HG03432 (cell line): ENCODE measurements at regions not wholly inside any gene's neighbourhood (a gene's known extent, or its start where the extent isn't known, plus 50 kb on each side); places are given as distances from the start of the nearest gene placed in this dataset.

ENCODE experiments used
- ATAC-seq: cut with Tn5 transposase; IDR thresholded peaks from one replicate; pipeline ENCODE4 v1.9.1; 2021; ENCODE audit warnings: mild to moderate bottlenecking, moderate library complexity; ENCODE audit not compliant: unreplicated experiment

DNA sequence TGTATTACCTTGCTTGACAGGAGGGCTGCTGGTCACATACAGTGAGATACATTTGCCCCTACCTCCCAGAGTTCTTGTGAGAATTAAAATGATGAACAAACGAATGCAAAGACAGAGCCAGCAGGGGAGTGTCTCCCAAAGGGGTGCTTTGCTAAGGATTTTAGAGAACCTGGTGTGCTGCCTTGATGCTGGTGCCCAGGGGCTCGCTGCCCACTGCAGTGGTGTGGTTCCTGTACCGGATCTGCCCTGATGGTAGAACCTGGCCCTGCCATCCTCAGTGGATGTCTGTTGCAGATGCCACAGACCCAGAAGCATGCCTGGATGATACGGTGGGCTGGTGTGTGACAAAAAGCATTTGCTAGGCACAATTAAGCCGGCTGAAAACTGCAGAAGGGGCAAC lies 414.8 kb upstream of the HS6ST1 start:
- ATAC-seq, result no peak

GRCh38 chr2:128734521-128735295 lies 416.0 kb upstream of the HS6ST1 start:
- peak; percentile 57 for ATAC-seq

- no peak for ATAC-seq
Measured at GRCh38 chr2:128735296-128735960, 416.8 kb upstream of the HS6ST1 start.

DNA sequence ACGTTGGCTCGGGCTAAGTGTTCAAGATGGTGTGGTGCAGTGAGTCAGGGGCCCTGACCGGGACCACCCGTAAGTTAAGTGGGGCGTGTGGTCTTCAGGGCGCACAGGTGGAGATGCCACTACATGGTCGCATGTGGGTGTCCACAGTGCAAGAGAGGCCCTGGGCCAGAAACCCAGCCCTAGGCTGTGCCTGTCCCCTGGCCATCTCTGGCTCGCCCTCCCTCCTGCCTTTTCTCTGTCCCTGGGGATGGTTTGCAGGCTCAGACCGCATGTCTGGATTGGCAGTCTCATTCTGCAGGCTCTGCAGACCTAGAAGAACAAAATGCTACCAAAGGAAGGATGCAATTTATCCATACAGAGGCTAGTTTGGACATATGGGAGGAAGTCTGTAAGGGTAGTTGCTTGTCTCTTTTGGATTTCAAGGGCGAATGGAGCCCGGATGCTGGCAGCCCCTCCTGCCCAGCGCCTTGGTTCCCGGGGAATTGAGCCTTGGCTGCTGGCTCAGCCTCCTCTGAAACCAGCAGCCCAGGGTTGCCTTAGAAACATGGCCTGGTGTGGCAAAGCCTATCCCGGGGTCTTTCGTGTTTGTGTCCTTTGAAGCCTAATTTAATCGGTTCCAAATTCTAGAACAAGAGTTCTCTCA lies 417.5 kb upstream of the HS6ST1 start:
- ATAC-seq, result no peak

DNA sequence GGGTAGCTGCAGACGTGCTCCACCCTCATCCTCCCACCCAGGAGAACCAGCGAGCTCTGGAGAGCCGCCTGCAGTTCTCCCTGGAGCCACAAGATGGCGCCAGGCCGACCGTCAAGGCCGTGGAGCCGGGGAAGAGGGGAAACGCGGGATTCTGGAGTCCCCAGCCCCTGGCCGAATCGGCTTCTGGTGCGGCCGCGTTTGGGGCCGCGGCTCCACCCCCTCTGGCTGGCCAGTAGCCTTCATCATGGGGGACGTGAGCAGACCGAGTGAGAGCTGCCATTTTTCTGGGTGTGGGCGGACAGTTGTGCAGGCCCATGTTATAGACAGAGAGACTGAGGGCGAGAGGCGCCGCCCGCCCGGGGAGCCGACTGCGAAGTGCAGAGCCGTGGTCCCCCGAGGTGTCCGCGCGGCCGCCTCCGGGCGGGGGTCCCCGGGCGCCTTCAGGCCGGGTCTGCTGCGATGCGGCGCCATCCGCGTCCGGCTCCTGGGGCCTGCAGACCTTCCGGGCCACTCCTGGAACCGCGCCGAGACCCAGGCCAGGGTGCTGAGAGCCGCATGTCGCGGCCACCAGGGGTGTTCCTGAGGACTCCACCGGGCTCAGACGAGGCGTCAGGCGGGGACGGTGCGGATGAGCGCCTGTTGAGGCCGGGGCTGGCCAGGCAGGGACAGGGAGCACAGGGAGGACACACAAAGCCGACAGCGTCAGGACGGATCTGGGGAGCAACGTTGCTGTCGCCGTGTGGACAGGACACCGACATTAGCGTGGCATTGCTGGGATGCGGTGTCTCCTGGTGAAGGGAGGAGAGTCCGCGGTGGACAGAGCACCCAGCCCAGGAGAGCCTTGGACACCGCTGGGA lies 418.2 kb upstream of the HS6ST1 start:
- peak; percentile 57 for ATAC-seq

GRCh38 chr2:128737546-128737826 lies 418.8 kb upstream of the HS6ST1 start:
- ATAC-seq, result no peak

DNA sequence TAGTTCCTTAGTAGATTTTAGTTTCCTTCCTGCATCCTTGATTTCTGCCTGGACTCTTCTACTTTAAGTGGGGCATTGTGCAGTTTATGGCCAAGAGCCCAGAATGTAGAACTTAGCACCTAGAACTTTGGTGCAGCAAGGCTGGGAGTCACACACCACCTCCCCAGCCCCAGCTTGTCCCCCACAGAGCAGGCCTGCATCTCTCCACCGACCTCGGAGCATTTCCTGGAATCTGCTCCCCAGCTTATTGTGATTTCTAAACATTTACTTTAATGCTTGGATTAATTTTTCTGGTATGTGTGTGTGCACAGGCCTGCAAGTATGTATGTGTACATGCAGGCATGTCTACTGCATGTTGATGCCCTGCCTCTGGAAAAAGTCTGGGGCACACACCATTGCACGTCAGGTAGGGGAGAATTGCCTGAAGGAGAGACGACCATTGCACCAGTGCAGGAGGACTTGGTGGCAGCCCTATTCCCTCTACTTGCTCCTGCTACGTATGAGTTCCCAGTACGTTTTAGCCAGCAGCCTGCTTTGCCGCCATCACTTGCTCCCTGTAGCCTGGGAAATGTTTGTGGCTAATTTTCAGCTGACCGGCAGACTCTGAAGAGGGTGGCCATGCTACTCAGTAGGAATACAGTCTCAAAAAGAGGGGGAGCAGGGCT lies 419.9 kb upstream of the HS6ST1 start:
- no peak for ATAC-seq

GRCh38 chr2:128742467-128742866 lies 423.8 kb upstream of the HS6ST1 start:
- no peak for ATAC-seq

DNA sequence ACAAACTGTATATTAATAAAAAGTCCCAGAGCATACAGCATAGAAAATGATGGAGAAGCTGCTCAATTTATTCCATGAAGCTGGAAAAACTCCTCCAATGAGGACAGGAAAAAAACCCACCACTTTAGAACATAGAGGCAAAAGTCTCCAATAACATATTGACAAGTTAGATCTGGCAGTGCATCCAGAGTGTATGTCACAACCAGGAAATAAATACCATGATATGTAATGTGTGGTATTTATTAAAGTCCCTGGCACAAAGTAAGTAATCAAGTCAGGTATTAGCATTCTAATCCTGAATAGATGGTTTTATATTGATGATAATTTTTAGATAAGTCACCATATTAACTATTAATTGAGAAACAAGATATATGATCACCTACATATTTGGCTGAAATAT lies 427.3 kb upstream of the HS6ST1 start:
- ATAC-seq, result no peak

DNA sequence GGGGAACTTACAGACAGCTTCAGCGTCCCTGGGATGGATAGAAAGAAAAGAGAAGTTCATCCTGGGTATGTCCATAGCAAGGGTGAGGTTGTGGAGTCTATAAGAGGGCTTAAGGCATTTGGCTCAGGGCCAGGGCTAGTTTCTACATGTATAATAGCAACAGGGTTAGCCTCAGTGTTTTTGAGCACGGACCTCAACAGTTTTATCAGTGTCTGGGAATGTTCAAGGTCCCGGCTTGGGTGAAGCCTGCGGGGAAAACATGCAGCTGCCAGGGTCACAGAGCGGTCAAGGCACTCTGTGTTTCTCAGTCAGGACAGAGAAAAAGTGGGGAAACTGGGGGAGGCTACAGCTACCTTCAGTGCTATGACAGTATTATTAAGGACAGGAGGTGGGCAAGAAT lies 427.7 kb upstream of the HS6ST1 start:
- no peak for ATAC-seq

- no peak for ATAC-seq
Measured at GRCh38 chr2:128748336-128748735, 429.7 kb upstream of the HS6ST1 start.

DNA sequence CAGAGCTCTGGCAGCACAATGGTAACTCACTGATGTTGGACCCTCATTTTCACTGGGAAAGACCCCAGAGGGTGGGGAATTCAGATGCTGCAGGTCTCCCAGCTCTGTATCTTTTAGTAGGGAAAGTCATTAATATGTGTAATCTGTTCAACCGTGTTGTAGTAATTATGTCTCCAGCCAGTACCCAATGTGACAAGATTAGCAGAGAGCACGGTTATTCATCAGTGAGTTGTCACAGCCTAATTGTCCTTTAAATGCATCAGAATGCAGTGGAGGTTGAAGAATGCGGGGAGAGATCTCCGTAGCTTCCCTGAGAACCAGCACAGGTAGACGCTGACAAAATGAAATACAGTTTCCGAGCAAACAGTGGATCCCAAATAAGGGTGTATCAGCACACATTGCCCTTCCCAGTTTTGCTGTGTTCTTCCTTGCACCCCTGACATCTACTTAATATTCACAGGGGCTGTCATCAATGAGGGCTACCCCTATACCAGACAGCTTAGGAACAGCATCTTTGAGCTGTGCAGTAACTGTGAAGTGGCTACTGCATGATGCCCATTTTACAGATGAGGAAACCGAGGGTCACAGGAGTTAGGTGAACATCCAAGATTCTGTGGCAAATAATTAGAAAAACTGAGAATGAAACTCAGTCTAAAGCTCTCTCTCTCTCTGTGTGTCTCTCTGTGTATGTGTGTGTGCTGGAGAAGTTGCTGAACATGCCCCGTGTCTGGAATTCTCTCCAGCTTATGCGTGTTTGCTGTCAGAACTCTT lies 430.4 kb upstream of the HS6ST1 start:
- ATAC-seq, result no peak

- ATAC-seq, result no peak
Measured at GRCh38 chr2:128750328-128751165, 431.9 kb upstream of the HS6ST1 start.

- ATAC-seq, result no peak
Measured at GRCh38 chr2:128751746-128752145, 433.1 kb upstream of the HS6ST1 start.

DNA sequence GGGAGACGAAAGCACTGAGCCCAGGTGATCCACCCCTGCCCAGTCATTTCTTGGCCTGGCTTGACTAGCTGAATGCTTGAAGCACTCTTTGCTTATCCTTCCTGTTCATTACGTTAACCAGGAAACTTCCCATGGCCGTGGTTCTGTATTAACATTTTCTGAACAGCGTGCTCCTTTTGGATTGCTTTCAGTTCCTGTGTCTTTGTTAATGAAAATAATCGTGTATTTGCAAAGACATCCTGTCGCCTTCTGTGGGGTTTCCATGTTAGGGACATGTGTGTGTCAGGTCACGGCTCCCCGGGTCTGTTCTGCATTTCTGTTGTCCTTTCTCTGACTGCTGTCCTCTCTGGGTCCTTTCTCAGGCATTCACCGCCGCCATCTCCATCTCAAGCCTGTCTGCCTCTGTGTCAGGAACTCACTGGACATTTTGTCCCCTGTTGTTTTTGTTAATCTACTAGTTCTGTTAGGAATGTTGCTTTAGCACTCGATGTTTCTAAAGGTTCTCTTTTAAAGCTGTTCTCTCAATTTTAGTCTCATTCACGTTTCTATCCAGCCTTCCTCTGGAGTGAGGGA lies 434.1 kb upstream of the HS6ST1 start:
- no peak for ATAC-seq

DNA sequence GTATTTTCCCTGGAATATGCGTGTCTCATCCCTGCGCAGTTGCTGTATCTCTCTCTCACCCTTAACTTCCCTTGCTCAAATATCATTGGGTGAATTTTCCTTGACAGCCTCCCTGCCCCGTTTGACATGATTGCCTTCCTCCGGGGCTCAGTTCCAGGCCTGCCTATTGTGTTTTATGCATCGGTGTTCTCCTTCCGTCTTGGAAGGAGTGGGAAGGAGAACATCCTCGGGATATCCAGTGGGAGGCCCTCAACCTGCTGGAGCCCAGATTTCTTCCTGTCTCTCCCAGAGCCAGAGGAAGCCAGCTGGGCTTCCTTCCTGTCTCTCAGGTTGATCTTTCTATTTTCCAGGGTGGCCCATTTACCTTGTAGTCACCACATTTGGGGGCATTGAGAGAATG lies 434.7 kb upstream of the HS6ST1 start:
- ATAC-seq, result no peak

DNA sequence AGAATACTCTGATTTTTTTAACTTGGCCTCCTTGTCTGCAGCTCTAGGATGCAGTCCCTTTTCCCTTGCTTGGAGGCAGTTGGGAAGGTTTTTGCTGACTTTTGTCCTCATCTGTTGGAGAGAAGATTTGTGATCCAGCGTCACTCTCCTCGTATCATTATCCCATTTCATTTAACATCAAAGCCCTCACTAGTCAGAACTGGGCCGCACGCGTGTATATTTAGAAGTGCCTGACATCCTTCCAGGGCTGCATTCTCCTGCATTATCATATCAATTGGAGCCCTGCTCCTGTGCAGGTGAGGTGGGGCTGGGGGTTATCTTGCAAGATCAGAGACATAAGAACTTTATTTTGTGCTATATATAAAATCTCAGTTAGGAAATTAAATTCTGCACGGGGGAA lies 435.1 kb upstream of the HS6ST1 start:
- ATAC-seq, result no peak

- ATAC-seq, result peak; percentile 91
Measured at GRCh38 chr2:128754246-128754724, 435.6 kb upstream of the HS6ST1 start.
